Mucosa of descending colon (tissue), 3 donors: ENCODE measurements at regions not wholly inside any gene's neighbourhood (a gene's known extent, or its start where the extent isn't known, plus 50 kb on each side); places are given as distances from the start of the nearest gene placed in this dataset.

Experiments
- ATAC-seq: fragments of 200-7000 bp; cut with Tn5 transposase; one replicate; pipeline ENCODE4 v1.9.1; 2020; ENCODE audit warnings: mild to moderate bottlenecking, moderate library complexity
- DNase-seq, 3 donors: peaks; one replicate each; pipeline ENCODE4 v3.0.0-alpha.2; 2020
- H3K36me3 ChIP-seq: fragments of 200-600 bp; one replicate; pipeline ENCODE4 v1.8.0; 2021; ENCODE audit warnings: low read depth, mild to moderate bottlenecking
- H3K4me1 ChIP-seq: fragments of 200-600 bp; one replicate; pipeline ENCODE4 v1.8.0; 2021; ENCODE audit warnings: low read depth, mild to moderate bottlenecking
- H3K4me3 ChIP-seq: fragments of 200-600 bp; one replicate; pipeline ENCODE4 v1.8.0; 2021; ENCODE audit warnings: mild to moderate bottlenecking
- H3K9me3 ChIP-seq: fragments of 200-600 bp; one replicate; pipeline ENCODE4 v1.8.0; 2021; ENCODE audit warnings: mild to moderate bottlenecking
- intact Hi-C, 2 donors: fragments of 100-400 bp; cut with DNase I in 1 of 2; cut with micrococcal nuclease in 1 of 2; formaldehyde crosslinking; loops; one replicate each; pipeline versions ENCODE4 v1.11.0 to v1.11.1; 2022; cut with DNase I, micrococcal nuclease
- TF ChIP-seq, protein P1 (sequence below): fragments of 200-600 bp; IDR thresholded peaks from one replicate; pipeline ENCODE4 v1.8.0; 2022; ENCODE audit warnings: antibody characterized with exemption, mild to moderate bottlenecking
- donor health status: DM: no; HTN: no; CAD: no; lungs with moderate emphysema.
- donor health status: DM: no; HTN: no; CAD: no.
- donor health status: DM: no; HTN: yes; CAD: no.

DNA sequence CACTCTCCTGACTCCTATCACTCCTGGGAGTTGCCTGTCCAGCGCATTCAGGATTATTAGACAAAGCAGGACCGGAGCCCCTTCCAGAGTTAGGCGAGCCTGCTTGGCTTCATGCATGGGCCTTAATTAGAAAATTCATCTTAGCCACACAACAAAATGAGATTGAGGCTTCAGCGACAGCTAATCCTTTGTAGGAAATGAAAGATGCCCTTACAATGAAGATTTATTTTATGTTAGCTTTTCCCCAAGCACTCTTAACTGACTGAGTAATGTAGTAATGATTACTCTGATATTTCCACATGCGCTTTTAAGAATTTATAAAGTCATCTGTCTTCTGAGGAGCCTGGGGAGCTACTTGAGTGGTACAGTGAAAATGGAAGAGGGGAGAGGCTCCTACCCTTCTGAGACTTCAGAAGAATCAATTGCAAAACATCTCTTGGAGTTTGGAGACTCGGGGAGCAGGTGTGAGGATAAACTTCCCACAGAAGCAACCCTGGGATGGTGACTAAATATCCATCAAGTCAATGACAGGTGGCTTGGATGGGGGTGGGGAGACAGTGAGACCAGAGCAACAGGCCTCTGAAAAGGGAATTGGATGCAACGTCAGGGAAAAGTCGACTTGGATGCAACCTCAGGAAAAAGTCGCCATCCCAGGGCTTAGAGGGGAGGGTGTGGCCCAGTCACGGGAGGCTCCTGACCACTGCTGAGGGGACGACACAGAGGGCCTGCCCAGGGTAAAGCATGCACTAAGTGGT is 434.5 kb upstream of the B3GAT1 start:
- Histone ChIP-seq H3K4me1 (no peaks in the 10 kb centered on the region), H3K36me3 (no peaks in the 10 kb centered on the region), H3K4me3 (no peak overlapping the region), H3K9me3 (no peaks in the 10 kb centered on the region)
- intact Hi-C loops = no loop called here
- ATAC-seq (no peak), DNase-seq (no peak)
- TF ChIP-seq, protein P1, sequence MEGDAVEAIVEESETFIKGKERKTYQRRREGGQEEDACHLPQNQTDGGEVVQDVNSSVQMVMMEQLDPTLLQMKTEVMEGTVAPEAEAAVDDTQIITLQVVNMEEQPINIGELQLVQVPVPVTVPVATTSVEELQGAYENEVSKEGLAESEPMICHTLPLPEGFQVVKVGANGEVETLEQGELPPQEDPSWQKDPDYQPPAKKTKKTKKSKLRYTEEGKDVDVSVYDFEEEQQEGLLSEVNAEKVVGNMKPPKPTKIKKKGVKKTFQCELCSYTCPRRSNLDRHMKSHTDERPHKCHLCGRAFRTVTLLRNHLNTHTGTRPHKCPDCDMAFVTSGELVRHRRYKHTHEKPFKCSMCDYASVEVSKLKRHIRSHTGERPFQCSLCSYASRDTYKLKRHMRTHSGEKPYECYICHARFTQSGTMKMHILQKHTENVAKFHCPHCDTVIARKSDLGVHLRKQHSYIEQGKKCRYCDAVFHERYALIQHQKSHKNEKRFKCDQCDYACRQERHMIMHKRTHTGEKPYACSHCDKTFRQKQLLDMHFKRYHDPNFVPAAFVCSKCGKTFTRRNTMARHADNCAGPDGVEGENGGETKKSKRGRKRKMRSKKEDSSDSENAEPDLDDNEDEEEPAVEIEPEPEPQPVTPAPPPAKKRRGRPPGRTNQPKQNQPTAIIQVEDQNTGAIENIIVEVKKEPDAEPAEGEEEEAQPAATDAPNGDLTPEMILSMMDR = no peak

GRCh38 chr11:134845474-134846327 is 433.7 kb upstream of the B3GAT1 start:
- no peaks in the 10 kb centered on the region for H3K4me1 ChIP-seq
- ATAC-seq (no peak), DNase-seq (no peak)
- H3K9me3 ChIP-seq = no peaks in the 10 kb centered on the region
- TF ChIP-seq, protein P1 = no peak
- no peaks in the 10 kb centered on the region for H3K36me3 ChIP-seq
- H3K4me3 ChIP-seq = no peak overlapping the region
- intact Hi-C loops = no loop called here

DNA sequence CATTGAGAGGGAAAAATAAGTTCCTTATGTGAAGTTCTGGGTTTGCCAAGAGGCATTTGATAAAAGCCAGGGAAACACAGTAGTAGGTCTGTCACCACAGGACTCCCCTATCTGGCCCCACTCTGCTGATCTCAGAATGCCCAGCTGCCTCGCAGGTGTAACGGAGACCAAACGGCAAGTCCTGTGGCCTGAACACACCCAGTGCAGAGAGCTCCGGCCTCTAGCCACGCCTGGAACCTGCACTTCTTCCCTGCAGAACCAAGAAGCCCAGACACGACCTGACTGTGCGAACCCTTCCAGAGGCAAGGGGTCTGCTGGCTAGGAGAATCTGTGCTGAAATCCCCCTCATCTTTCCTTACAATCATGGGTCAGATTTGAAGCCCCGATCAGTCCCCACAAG is 432.8 kb upstream of the B3GAT1 start:
- no peak overlapping the region for H3K4me3 ChIP-seq
- TF ChIP-seq, protein P1 = no peak
- intact Hi-C loops = no loop called here
- DNase-seq (no peak), ATAC-seq (no peak)
- no peaks in the 10 kb centered on the region for H3K4me1 ChIP-seq
- no peaks in the 10 kb centered on the region for H3K36me3 ChIP-seq
- no peaks in the 10 kb centered on the region for H3K9me3 ChIP-seq

GRCh38 chr11:134843735-134844134 is 431.7 kb upstream of the B3GAT1 start:
- Histone ChIP-seq H3K36me3 (no peaks in the 10 kb centered on the region), H3K9me3 (no peaks in the 10 kb centered on the region), H3K4me1 (no peaks in the 10 kb centered on the region), H3K4me3 (no peak overlapping the region)
- ATAC-seq (no peak), DNase-seq (no peak)
- TF ChIP-seq, protein P1 = no peak
- intact Hi-C loops = no loop called here

GRCh38 chr11:134843020-134843419 is 431.0 kb upstream of the B3GAT1 start:
- no peaks in the 10 kb centered on the region for H3K4me1 ChIP-seq
- H3K9me3 ChIP-seq = no peaks in the 10 kb centered on the region
- ATAC-seq = no peak
- TF ChIP-seq, protein P1 = no peak
- intact Hi-C loops = no loop called here
- no peak for DNase-seq
- no peaks in the 10 kb centered on the region for H3K36me3 ChIP-seq
- H3K4me3 ChIP-seq = no peak overlapping the region
